Osteoblast (primary cell): ENCODE measurements at regions not wholly inside any gene's neighbourhood (a gene's known extent, or its start where the extent isn't known, plus 50 kb on each side); places are given as distances from the start of the nearest gene placed in this dataset.

Experiments used
- DNase-seq: peaks from one replicate; pipeline ENCODE4 v3.0.0; 2011; ENCODE audit warnings: low spot score, mixed read lengths; ENCODE audit not compliant: insufficient read length; ENCODE audit errors: missing footprints
- H2AFZ ChIP-seq: 2 replicates; pipeline ENCODE4 v1.6.0; 2011; ENCODE audit warnings: mild to moderate bottlenecking, low read length
- H3K27ac ChIP-seq: 2 replicates; pipeline ENCODE4 v1.5.1; 2011; ENCODE audit warnings: mild to moderate bottlenecking, low read depth, low read length, moderate library complexity
- H3K27me3 ChIP-seq: 2 replicates; pipeline ENCODE4 v1.6.0; 2012; ENCODE audit warnings: mild to moderate bottlenecking, control low read depth, inconsistent platforms, low read length, moderate library complexity; ENCODE audit not compliant: insufficient read depth
- H3K36me3 ChIP-seq: 2 replicates; pipeline ENCODE4 v1.5.1; 2011; ENCODE audit warnings: mild to moderate bottlenecking, low read length, control low read depth, moderate library complexity; ENCODE audit not compliant: insufficient read depth
- H3K4me1 ChIP-seq: 2 replicates; pipeline ENCODE4 v1.5.1; 2011; ENCODE audit warnings: mild to moderate bottlenecking, low read length, control low read depth, moderate library complexity; ENCODE audit not compliant: insufficient read depth
- H3K4me2 ChIP-seq: 2 replicates; pipeline ENCODE4 v1.6.0; 2011; ENCODE audit warnings: mild to moderate bottlenecking, low read length; ENCODE audit not compliant: insufficient read depth
- H3K4me3 ChIP-seq: fragments of 200-600 bp; sonication (generic); 3 replicates; pipeline ENCODE4 v1.5.1; 2012; ENCODE audit warnings: mild to moderate bottlenecking, low read length, inconsistent platforms; ENCODE audit not compliant: insufficient read depth
- H3K79me2 ChIP-seq: 2 replicates; pipeline ENCODE4 v1.6.0; 2012; ENCODE audit warnings: mild to moderate bottlenecking, low read length, control low read depth, inconsistent platforms; ENCODE audit not compliant: insufficient read depth
- H3K9me3 ChIP-seq: 2 replicates; pipeline ENCODE4 v1.5.1; 2011; ENCODE audit warnings: low read depth, low read length, control low read depth
- H4K20me1 ChIP-seq: 2 replicates; pipeline ENCODE4 v1.6.0; 2012; ENCODE audit warnings: mild to moderate bottlenecking, low read length, control low read depth; ENCODE audit not compliant: insufficient read depth
- CTCF ChIP-seq: IDR thresholded peaks from 2 replicates; pipeline ENCODE4 v1.5.1; 2011; ENCODE audit warnings: mild to moderate bottlenecking, low read depth, low read length, moderate library complexity; ENCODE audit errors: extremely low read depth

- peaks cover 91% of the 10 kb centered on the region for H3K27me3 ChIP-seq
Measured at GRCh38 chr7:114084472-114085312, 165.9 kb upstream of the PPP1R3A start.

GRCh38 chr7:114084002-114084471 is 165.2 kb upstream of the PPP1R3A start:
- Histone ChIP-seq H3K9me3 (no peaks in the 10 kb centered on the region), H4K20me1 (no peaks in the 10 kb centered on the region), H3K4me3 (peak overlapping the region; percentile 73), H3K36me3 (no peaks in the 10 kb centered on the region), H3K4me1 (peaks cover 15% of the 10 kb centered on the region), H2AFZ (no peak overlapping the region), H3K27ac (no peak overlapping the region), H3K79me2 (no peaks in the 10 kb centered on the region), H3K4me2 (peak overlapping the region; percentile 89), H3K27me3 (peaks cover 95% of the 10 kb centered on the region)
- no peak for DNase-seq
- TF ChIP-seq CTCF: no peak

More at GRCh38 chr7:114084472-114085312, 165.9 kb upstream of the PPP1R3A start:
- no peak overlapping the region for H3K27ac ChIP-seq
- peak overlapping the region; percentile 89 for H3K4me2 ChIP-seq
- peak overlapping the region; percentile 73 for H3K4me3 ChIP-seq
- H3K79me2 ChIP-seq: no peaks in the 10 kb centered on the region
- peak overlapping the region; percentile 82 for H2AFZ ChIP-seq
- H3K9me3 ChIP-seq: no peaks in the 10 kb centered on the region
- H3K36me3 ChIP-seq: no peaks in the 10 kb centered on the region
- peak; percentile 91 for DNase-seq
- TF ChIP-seq CTCF: no peak
- no peaks in the 10 kb centered on the region for H4K20me1 ChIP-seq
- H3K4me1 ChIP-seq: peaks cover 15% of the 10 kb centered on the region

GRCh38 chr7:114083166-114084001 is 164.6 kb upstream of the PPP1R3A start:
- no peak overlapping the region for H3K27ac ChIP-seq
- TF ChIP-seq CTCF: no peak
- no peak for DNase-seq
- H3K4me2 ChIP-seq: peak overlapping the region; percentile 75
- peaks cover 15% of the 10 kb centered on the region for H3K4me1 ChIP-seq
- H3K79me2 ChIP-seq: no peaks in the 10 kb centered on the region
- no peaks in the 10 kb centered on the region for H3K36me3 ChIP-seq
- H4K20me1 ChIP-seq: no peaks in the 10 kb centered on the region
- H2AFZ ChIP-seq: no peak overlapping the region
- peaks cover 92% of the 10 kb centered on the region for H3K27me3 ChIP-seq
- H3K9me3 ChIP-seq: no peaks in the 10 kb centered on the region
- H3K4me3 ChIP-seq: peak overlapping the region; percentile 58

- Histone ChIP-seq H3K9me3 (no peaks in the 10 kb centered on the region), H3K4me2 (peak overlapping the region; percentile 75), H3K4me3 (peak overlapping the region; percentile 58), H3K27me3 (peaks cover 85% of the 10 kb centered on the region), H2AFZ (peak overlapping the region; percentile 71), H3K27ac (no peak overlapping the region), H3K79me2 (no peaks in the 10 kb centered on the region), H3K4me1 (peaks cover 15% of the 10 kb centered on the region), H3K36me3 (no peaks in the 10 kb centered on the region), H4K20me1 (no peaks in the 10 kb centered on the region)
- TF ChIP-seq CTCF: no peak
- peak; percentile 91 for DNase-seq
Measured at GRCh38 chr7:114082642-114083165, 163.9 kb upstream of the PPP1R3A start.
